Activated gamma-delta T cell treated with Interleukin-2 at 50 U/mL for 16 hours (primary cell): ENCODE measurements at regions not wholly inside any gene's neighbourhood (a gene's known extent, or its start where the extent isn't known, plus 50 kb on each side); places are given as distances from the start of the nearest gene placed in this dataset.
"Not testable (repeated sequence)": the region's sequence is repeated elsewhere in the genome, so short reads cannot be mapped to it uniquely, and the experiment has no call there.

Experiments
- DNase-seq: peaks from one replicate; pipeline ENCODE4 v3.0.0-alpha.2; 2020

DNA sequence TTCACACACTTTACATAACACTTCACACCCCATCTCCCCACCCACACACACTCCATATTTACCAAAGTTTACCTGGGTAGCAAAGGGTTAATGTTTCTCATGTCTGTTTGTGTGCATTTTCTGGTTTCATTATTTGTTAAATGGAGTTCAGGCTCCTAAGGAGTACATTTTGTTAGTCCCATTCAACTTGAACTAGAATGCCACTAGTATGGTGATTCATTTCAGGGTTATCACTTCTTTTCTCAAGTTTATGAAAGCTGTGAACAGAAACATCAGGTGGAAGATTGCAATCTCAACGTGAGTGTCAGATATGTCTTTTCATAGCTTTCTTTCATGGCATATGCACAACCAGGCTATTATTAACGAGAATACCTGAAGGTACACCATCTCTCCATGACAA lies 1027.5 kb downstream of the GATA3 start:
- no peak for DNase-seq

DNA sequence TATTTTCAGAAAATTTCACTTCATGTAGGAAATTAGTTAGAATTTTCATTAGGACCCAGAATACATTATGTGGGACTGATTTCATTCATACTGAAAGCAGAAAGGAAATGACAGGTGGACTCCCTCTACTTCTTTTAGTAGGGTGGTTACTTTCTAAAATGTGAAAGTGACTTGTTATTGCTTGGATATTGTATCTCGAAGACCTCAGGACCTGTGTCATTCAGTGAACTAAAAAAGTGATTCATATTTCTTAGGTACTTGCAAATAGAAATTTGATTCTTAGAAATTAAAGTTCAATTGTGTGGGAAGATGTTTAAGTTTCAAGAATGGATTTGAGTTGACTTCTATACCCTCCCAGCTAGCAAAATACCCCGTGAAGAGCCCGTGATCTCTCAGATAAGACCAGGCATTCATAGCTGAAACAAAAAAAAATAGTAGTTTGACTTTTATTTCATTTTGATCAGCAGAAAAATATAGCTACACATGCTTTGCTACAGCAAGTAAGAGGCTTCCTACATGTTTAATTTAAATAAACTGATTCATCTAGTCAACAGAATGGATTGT lies 1037.1 kb downstream of the GATA3 start:
- no peak for DNase-seq

DNA sequence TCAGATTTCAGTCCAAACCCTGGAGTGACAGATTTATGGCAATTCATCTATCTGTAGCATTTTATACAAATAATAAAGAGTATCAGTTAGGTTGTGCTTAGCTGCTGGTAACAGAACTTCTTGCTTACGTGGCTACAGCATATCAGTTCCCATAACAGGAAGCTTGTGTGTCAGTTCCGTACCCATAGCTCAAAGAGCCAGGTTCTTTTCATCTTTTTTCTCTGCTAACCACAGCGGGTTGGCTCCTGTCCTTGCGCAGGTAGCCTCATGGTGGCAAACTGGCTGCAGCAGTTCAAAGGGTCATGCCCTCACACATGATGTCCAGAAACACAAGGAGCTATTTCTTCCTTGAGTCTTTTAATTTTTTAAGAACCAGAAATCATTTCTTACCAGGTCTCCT lies 1041.8 kb downstream of the GATA3 start:
- peak; percentile 21 for DNase-seq

DNA sequence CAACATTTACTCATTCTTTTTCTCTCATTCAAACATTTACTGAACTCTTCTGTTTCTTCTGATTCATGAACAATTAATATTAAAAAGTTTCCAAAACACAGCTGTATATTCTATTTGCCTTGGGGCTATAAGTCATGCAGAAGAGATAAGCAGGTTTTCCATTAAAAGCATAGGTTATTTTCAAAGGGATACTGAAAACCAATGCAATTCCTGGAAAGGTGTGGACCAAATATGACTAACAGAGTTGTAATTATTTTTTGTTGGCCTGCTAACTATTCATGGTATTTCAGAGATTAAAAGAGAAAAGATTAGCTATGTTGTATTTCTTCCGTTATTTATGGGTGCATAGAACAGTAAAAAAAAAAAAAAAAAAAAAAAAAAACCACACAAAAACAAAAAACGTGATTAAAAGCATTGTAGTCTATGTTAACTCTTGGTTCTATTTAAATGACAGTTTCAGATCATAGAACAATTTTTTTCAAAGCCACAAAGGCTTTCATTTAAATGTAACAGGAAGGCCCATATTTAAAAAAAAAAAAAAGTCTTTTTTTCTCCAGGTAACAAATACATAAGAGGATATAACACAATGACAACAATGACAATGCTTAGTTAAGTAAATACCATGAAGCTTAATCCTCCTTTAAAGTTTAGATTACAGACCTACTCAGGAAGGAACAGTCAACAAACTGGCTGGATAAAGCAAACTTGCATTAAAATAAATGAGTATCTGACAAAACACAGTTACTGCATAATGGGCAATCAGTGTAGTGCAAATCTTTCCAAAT lies 1042.9 kb downstream of the GATA3 start:
- no peak for DNase-seq

DNA sequence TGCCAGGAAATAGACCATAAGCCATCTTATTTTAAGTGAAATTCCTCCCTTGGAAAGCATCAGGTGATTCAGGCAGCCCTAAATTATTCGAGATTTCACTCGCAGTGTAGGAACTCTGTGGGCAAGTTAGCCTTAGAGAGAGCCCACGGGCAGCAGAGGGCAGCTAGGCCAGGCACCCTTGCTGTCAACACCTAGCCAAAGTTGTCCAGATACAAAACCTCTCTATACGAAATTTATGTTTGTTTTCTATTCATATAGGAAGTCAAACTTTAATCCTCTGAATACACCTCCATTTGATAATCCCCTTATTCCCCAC lies 1043.5 kb downstream of the GATA3 start:
- no peak for DNase-seq

DNA sequence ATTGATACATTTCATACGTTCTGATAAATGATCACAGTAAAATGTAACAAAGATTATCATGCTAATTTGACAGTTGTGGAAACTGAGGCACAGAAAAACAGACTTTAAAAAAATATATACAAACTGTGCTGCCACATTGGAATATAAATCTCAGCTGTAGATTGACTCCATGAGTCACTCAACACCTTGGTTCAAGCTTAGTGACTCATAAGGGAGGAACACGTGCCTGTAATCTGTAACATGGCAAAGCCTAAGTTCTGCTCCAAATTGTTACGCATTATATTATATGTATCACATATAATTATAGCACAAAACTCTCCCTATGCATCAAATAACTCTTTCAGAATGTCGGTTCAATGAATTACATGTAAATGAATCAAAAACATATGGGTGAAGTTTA lies 1047.5 kb downstream of the GATA3 start:
- no peak for DNase-seq

DNA sequence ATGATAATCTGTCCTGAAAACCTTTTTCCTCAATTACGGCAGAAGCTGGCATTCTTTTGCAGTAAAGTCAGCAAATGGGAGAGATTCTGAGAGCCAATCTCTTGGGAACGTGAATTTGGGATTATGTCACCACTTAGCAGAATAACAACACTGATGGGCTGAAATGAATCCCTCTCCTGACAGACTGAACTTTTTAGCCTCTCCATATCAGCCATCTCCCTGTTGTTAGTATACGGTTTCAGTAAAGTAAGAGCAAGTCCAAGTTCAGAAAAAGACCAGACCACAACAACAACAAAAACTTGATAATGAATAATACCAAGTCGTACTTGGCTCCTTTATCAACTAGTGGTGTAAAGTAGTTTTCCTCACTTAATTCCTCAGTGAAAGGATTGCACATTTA lies 1048.8 kb downstream of the GATA3 start:
- no peak for DNase-seq

DNA sequence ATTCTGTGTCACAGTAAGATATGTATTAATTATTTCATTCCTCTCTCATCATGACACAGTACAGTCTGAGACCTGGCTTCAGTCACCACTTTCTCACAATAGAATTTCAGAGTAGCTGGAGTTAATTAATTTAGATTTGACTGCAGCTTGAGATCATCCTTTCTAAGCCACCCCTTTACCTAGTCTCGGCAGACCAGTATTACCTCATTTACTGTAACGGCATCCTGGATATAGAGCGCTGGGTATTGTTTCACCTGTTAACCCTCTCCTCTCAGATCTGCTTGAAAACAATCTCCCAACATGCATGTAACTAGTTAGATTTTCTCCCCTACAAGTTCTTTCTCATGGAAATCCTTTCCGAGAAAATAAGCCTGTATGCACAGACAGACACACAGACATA lies 1057.5 kb downstream of the GATA3 start:
- DNase-seq: no peak

DNA sequence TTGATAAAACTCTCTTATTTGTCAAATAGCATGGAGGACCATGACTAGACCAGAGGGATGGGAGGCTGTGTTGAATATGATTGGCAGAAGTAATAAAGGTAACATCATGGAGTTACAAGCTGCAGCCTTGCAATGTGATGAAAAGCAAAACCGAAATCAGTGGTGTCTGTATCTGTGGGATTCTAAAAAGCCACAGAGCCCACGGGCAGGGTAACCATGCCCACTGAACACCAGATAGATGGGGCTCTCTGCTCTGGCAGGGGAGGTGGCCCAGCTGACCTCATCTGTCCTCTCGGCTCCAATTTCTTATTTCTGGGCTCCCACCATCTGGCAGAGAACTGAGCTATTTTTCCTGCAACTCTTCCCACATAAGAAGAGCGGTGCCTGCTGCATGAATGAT lies 1072.2 kb downstream of the GATA3 start:
- DNase-seq: no peak

DNA sequence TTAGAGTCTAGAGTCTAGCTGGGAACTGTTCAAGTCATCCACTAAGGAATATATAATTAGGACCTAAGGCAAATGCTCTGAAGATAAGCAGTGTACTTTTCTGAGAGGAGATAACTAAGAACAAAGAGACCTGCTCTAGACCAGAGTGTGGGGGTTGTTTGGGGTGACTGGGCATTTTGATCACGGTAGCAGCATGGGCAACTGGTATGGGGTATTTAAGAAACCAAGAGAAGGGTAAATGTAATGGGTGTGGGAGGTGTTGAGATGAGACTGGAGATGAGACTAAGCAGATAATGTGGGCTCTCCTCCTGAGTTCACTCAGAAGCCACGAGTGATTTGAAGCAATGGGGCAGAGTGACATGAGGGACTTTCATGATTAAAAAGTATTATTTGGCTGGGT lies 1082.9 kb downstream of the GATA3 start:
- no peak for DNase-seq

DNA sequence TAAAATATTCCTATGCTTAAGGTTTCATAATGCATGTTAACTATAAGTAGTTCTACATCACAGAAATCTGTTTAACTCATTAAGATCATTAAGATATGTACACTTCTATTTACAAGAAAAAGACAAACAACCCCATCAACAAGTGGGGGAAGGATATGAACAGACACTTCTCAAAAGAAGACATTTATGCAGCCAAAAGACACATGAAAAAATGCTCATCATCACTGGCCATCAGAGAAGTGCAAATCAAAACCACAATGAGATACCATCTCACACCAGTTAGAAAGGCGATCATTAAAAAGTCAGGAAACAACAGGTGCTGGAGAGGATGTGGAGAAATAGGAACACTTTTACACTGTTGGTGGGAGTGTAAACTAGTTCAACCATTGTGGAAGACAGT lies 1084.3 kb downstream of the GATA3 start:
- not testable (repeated sequence) for DNase-seq

DNA sequence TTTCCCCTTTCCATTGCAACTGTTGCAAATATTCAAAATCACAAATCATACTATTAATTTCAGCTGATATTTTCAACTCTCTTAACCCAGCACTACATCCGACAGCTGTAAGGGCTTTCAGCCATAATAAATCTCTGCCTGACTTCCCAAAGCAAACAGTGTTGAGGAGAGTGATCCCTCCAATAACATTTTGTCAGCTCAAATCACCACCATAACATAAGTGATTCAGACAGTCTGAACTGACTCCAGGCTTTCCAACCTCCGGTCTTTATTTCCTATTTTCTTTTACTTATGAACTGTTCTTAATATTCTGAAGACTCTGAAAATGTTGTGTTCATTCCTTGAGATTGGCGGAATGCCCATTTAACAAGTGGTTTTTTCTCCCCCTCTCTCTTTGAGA lies 1085.9 kb downstream of the GATA3 start:
- DNase-seq: no peak

DNA sequence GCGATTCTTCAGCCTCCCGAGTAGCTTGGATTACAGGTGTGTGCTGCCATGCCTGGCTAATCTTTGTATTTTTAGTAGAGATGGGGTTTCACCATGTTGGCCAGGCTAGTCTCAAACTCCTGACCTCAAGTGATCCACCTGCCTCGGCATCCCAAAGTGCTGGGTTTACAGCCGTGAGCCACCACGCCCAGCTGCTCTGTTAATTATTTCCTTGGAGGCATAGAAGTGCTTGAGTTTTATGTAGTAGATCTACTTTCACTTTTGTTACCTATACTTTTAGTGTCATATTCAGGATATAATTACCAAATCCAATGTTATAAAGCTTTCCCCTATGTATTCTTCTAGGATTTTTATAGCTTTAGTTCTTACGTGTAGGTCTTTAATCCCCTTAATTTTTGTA lies 1093.0 kb downstream of the GATA3 start:
- DNase-seq: no peak

DNA sequence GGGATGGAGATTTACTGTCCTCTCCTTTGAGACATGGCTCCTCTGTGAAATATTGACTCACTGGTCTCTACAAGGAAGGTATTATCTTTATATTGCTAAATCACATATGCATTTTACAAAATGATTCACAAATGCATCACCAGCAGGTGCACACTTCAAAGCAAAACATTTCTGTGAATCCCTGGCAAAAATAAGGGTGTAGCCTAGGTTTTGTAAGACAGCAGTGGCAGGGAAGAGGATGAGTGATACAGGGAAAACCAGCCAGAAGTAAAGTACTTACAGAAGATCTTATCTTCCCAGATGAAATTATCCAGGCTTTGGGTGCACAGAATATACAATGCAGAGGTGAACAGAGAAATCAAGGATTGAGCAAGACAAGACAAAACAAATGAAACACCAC lies 1094.6 kb downstream of the GATA3 start:
- no peak for DNase-seq

DNA sequence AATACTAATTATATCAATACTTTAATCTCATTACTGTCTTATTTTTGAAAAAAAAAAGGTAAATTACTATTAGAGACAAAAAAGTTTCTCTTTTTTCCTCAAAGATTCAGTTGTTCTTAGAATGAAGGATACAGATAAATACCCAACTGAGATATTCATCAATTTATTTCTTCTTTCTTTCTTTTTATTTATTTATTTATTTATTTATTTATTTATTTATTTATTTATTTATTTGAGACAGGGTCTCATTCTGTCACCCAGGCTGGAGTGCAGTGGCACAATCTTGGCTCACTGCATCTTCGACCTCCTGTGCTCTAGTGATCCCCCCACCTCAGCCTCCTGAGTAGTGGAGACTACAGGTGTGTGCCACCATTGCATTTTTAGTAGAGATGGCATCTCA lies 1098.6 kb downstream of the GATA3 start:
- DNase-seq: not testable (repeated sequence)

DNA sequence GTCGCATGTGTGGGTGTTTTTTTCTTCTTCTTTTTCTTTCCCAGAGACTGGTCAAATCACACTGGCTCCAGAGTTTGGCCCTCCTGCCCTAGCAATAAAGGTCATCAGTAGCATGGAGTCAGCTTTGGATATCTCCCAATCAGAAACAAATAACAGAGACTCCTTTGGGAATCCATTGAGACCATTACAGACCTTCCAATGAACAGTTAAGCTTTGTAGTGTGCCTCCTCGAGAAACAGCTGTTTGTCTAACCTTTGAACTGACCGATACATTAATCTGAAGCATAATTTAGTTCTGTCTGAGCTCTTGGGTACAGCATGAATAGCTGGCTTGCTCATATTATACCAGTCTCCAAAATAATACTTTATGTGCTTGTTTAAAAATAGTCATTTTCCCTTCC lies 1103.2 kb downstream of the GATA3 start:
- no peak for DNase-seq

DNA sequence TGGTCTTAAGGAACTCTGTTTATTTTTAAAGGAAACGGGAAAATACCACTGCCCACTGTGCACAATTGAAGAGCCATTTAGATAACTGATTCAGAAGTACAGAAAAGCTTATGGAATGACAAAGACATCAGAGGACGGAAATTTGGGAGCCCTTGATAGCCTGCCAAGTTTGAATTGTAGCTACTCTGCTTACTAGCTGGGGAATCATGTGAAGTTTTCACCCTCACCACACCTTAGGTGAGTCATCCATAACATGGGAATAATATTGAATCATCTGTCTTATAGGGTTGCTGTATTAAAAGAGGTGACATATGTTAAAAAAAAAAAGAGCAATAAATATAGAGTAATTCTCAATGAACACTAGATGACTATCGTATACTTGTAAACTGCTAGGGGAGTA lies 1104.2 kb downstream of the GATA3 start:
- DNase-seq: no peak

DNA sequence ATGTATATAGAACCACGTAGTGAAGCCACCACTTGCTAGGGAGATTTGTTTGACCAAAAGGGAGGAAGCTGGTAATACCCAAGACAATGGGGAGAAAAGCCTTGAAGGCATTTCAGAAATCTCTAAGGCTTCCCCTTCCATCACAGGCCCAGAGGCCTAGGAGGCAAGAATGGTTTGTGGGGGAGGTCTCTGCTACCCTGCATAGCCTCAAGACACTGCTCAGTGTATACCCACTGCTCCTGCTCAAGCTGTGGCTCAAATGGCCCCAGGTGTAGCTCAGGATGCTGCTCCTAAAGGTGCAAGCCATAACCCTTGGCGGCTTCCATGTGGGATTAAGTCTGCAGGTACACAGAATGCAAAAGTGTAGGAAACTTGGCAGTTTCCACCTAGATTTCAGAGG lies 1105.8 kb downstream of the GATA3 start:
- DNase-seq: no peak

DNA sequence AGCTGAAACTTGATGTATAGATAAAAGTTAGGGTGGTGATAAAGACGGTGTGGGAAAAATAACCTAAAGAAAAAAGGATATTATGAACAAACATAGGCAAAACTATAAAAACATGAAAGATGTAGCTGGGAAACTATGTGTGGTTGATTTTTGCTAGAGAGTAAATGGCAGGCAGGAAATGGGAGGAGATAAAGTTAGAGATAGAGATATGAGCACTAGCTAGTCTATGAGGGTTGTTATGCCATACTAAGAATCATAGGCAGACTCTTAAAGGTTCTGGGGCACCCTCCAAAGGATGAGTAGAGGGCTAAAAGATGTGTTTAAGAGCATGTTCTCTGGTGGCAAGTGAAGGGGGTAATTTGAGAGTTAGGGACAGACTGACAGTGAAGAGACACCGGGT lies 1109.2 kb downstream of the GATA3 start:
- no peak for DNase-seq

DNA sequence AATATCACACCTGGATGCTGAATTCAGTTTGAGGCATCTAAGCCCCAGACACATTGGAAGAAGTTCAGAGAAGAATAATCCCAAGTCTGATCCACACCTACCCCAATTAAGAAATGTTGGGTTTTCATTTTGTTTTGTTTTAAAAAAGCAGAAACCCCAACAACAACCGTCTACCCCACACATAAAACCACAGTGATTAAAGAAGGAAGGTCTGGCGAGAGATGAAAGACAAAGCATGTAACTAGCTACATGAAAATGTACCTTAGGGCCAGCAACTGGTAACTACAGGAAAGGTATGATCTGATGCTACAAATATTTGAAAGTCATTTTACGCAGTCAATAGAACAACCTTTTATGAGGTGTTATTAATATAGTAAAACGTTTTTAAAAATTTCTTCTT lies 1112.3 kb downstream of the GATA3 start:
- no peak for DNase-seq

DNA sequence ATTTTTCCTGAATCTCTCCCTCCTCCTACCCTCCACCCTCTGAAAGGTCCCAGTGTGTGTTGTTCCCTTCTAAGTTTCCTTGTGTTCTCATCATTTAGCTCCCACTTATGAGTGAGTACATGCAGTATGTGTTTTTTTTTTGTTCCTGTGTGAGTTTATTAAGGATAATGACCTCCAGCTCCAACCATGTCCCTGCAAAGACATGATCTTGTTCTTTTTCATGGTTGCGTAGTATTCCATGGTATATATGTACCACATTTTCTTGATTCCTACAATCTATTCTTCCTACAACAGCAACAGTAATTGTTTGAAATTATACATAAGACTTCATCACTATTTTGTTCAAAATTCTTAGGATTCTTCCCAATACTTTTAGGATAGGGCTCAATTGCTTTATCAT lies 1117.8 kb downstream of the GATA3 start:
- no peak for DNase-seq

DNA sequence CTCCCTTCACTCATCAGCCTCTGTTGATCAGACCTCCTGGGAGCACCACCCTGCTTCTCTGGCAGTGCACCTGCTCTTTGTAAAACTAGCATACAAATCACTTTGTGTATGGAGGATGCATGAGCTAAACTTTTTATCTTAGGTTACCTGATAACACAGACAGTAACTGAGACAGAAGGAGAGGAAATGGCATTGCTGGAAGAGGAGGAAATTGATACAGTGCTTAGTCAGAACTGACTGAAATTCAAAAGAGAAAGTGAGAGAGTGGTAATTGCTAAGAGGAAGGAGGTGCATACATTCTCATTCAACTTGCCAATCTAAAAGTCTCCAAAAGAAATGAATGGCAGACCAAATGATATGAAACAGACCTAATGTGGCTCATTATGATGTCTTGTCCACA lies 1120.7 kb downstream of the GATA3 start:
- DNase-seq: no peak

DNA sequence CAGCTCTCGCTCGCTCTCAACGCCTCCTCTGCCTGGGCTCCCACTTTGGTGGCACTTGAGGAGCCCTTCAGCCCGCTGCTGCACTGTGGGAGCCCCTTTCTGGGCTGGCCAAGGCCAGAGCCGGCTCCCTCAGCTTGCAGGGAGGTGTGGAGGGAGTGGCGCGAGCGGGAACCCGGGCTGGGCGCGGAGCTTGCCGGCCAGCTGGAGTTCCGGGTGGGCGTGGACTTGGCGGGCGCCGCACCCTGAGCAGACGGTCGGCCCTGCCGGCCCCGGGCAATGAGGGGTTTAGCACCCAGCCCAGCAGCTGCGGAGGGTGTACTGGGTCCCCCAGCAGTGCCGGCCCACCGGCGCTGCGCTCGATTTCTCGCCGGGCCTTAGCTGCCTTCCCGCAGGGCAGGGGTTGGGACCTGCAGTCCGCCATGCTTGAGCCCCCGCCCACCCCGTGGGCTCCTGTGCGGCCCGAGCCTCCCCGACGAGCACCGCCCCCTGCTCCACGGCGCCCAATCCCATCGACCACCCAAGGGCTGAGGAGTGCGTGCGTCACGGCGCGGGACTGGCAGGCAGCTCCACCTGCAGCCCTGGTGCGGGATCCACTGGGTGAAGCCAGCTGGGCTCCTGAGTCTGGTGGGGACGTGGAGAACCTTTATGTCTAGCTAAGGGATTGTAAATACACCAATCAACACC lies 1128.9 kb downstream of the GATA3 start:
- DNase-seq: not testable (repeated sequence)

DNA sequence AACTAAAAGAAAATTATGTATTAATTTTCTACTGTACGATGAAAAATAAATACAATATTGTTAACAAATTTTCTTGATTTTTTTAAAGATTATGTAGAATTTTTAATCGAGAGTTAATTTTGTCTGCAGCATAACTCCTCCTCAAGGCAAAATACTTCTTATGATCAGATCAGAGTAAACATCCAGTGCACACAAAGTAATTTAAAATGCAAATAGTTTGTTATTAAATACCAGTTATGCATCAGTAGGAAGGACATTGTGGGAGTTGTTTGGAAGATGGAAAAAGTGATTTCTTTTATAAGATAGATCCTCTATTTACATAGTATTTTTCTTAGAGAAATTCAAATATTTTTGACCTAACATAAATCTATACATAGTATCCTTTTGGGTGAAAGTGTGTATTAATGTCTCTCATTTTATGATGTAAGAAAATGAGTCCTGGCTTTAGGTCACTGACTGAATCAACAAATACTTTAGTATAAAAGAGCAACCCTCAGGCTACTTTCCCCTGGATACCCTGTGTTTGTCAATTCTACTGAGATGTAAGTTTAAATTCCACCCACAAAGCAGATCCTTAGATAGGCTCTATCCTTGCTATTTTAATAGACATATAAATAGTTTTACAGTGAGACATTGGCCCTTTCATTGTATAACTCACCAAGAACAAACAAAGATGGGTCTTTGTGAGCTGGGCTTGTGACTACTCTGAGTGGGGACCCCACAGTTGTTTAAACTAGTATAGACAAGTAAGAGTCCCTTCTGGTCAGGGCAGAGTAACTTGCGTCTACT lies 1133.7 kb downstream of the GATA3 start:
- DNase-seq: no peak
